ENCODE measurements at regions not wholly inside any gene's neighbourhood (a gene's known extent, or its start where the extent isn't known, plus 50 kb on each side); places are given as distances from the start of the nearest gene placed in this dataset.

DNA sequence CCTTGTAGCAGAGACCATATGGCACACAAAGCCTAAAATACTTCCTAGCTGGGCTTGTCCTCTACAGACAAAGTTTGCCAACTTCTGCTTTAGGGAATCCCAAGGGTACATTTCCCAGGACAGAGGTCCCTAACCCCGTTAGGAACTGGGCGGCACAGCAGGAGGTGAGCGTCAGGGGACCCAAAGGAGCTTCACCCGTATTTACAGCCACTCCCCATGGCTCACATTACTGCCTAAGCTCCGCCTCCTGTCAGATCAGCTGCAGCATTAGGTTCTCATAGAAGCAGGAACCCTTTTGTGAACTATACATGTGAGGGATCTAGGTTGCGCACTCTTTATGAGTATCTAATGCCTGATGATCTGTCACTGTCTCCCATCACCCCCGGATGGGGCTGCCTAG, 88.5 kb upstream of the TRPM3 start:
- DNase-seq = no peak
- Mint-ChIP-seq H3K27me3 (ENCODE audit: low read depth, poor library complexity) (no peaks in the 10 kb centered on the region), H3K27ac (no peak overlapping the region), H3K4me3 (no peak overlapping the region), H3K9me3 (peaks cover 23% of the 10 kb centered on the region), H3K4me1 (no peaks in the 10 kb centered on the region), H3K36me3 (ENCODE audit: low read depth) (no peaks in the 10 kb centered on the region)
- TF ChIP-seq, protein P1, sequence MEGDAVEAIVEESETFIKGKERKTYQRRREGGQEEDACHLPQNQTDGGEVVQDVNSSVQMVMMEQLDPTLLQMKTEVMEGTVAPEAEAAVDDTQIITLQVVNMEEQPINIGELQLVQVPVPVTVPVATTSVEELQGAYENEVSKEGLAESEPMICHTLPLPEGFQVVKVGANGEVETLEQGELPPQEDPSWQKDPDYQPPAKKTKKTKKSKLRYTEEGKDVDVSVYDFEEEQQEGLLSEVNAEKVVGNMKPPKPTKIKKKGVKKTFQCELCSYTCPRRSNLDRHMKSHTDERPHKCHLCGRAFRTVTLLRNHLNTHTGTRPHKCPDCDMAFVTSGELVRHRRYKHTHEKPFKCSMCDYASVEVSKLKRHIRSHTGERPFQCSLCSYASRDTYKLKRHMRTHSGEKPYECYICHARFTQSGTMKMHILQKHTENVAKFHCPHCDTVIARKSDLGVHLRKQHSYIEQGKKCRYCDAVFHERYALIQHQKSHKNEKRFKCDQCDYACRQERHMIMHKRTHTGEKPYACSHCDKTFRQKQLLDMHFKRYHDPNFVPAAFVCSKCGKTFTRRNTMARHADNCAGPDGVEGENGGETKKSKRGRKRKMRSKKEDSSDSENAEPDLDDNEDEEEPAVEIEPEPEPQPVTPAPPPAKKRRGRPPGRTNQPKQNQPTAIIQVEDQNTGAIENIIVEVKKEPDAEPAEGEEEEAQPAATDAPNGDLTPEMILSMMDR (IDR thresholded peaks at IDR 0.05) = no peak

DNA sequence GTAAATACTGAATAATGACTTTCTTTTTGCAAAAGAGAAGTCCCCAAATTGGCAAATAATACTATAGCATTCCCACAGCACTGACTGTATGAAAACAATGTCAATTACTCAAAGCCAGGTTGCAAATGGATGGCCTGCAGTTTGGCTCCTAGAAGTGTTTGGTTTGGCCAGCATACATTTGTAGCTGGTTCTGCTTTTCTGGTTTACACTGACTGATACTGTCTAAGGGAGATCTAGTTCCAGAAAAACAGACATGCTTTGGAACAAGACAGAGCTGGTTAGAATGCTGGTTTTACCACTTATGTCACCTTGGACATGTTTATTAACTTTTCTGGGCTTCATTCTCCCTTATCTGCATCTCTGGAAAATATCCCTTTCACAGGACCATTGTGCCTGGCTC, 81.5 kb upstream of the TRPM3 start:
- Mint-ChIP-seq H3K4me3 (no peak overlapping the region), H3K9me3 (peaks cover 12% of the 10 kb centered on the region), H3K36me3 (ENCODE audit: low read depth) (no peaks in the 10 kb centered on the region), H3K27me3 (ENCODE audit: low read depth, poor library complexity) (no peaks in the 10 kb centered on the region), H3K4me1 (no peaks in the 10 kb centered on the region), H3K27ac (no peak overlapping the region)
- TF ChIP-seq, protein P1 (IDR thresholded peaks at IDR 0.05) = no peak
- DNase-seq = no peak

DNA sequence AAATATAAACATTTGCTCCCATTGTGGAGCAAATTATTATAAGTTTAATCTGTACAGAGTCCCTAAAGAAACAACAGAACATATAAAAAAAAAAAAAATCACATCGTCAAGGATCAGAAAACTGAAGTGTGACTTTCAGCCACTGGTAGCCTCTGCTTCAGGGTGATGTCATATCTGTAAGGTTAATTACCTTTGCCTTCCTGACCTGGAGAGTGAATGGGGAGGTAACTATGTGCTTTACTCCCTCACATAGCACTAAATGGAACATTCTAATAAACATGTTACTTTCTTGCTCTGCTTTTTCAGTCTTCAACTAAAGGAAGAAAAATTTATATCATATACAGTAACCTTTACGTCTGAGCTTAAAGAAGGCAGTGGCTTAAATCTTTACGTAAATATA, 70.3 kb upstream of the TRPM3 start:
- TF ChIP-seq, protein P1 (IDR thresholded peaks at IDR 0.05) = no peak
- Mint-ChIP-seq H3K36me3 (ENCODE audit: low read depth) (no peaks in the 10 kb centered on the region), H3K4me1 (no peaks in the 10 kb centered on the region), H3K27me3 (ENCODE audit: low read depth, poor library complexity) (no peaks in the 10 kb centered on the region), H3K9me3 (peaks cover 4% of the 10 kb centered on the region), H3K4me3 (no peak overlapping the region), H3K27ac (no peak overlapping the region)
- no peak for DNase-seq

DNA sequence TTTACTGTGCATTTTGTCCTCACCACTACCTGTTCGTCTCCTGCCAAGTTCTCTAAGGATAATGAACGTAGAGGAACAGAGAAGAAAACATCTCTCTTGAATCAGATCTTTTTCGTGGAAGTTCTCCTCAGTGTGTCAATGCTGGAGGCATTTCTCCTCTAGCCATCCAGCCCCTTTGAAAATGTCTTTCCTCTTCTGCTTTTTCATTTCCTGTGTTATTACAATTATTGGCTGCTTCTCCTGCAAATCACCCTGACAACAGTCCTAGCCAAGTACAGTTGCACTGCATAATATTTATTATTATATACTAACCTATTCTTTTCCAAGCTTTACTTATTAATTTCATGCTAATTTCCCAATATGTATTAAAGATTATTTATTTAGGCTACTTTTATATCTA, 61.8 kb upstream of the TRPM3 start:
- Mint-ChIP-seq H3K27ac (no peak overlapping the region), H3K36me3 (ENCODE audit: low read depth) (no peaks in the 10 kb centered on the region), H3K4me1 (no peaks in the 10 kb centered on the region), H3K9me3 (no peaks in the 10 kb centered on the region), H3K27me3 (ENCODE audit: low read depth, poor library complexity) (no peaks in the 10 kb centered on the region), H3K4me3 (no peak overlapping the region)
- TF ChIP-seq, protein P1 (IDR thresholded peaks at IDR 0.05) = no peak
- no peak for DNase-seq

DNA sequence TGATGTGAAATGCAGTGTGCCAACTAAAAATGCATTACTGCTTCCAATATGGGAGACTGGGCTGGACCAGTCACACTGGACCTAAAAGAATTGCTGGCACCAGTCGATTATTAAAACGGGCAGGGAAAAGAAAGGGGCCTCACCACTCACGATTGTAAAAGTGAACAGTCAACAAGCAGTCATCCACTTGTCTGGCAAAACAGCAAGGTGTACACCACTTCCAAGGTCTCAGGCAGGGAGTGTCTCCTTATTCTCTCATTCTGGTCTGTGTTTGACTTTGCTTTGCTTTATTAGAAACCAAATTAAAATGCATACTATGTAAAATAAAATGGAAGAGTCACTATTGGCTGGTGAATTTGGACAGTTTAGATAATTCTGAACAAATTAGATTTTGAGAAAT, 57.8 kb upstream of the TRPM3 start:
- no peaks in the 10 kb centered on the region for H3K9me3 Mint-ChIP-seq
- TF ChIP-seq, protein P1 (IDR thresholded peaks at IDR 0.05) = no peak
- DNase-seq = no peak
- no peak overlapping the region for H3K4me3 Mint-ChIP-seq
- no peaks in the 10 kb centered on the region for H3K36me3 Mint-ChIP-seq (ENCODE audit: low read depth)
- H3K27me3 Mint-ChIP-seq (ENCODE audit: low read depth, poor library complexity) = no peaks in the 10 kb centered on the region
- no peaks in the 10 kb centered on the region for H3K4me1 Mint-ChIP-seq
- H3K27ac Mint-ChIP-seq = no peak overlapping the region

DNA sequence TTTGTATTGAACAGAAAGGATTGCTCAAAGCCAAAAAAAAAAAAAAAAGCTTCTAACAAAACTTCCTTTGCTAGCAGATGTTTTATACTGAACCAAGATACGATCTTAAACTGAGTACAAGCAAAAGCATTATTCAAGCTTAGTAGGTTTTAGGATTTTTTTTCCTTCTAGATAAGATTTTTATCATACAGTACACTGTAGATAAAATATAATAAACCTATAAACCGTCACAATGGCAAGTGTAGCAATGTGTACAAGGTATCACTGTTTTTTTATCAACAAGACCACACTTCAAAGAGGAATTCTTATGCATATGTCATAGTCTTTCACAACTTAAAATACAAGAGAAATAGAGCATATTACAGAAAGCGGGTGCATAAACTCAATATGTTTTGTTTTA, 56.5 kb upstream of the TRPM3 start:
- H3K36me3 Mint-ChIP-seq (ENCODE audit: low read depth) = no peaks in the 10 kb centered on the region
- H3K4me1 Mint-ChIP-seq = no peaks in the 10 kb centered on the region
- no peak for DNase-seq
- TF ChIP-seq, protein P1 (IDR thresholded peaks at IDR 0.05) = no peak
- H3K4me3 Mint-ChIP-seq = no peak overlapping the region
- no peaks in the 10 kb centered on the region for H3K27me3 Mint-ChIP-seq (ENCODE audit: low read depth, poor library complexity)
- no peak overlapping the region for H3K27ac Mint-ChIP-seq
- H3K9me3 Mint-ChIP-seq = no peaks in the 10 kb centered on the region
